ENCODE measurements at regions not wholly inside any gene's neighbourhood (a gene's known extent, or its start where the extent isn't known, plus 50 kb on each side); places are given as distances from the start of the nearest gene placed in this dataset.

- TF ChIP-seq CTCF (IDR thresholded peaks at IDR 0.05) = peak; percentile 59
- DNase-seq (ENCODE audit: low spot score) = no peak
- H3K36me3 ChIP-seq = no peaks in the 10 kb centered on the region
- no peaks in the 10 kb centered on the region for H3K9me3 ChIP-seq
- no peaks in the 10 kb centered on the region for H3K27me3 ChIP-seq (replicated peaks; ENCODE audit: insufficient read depth)
- no peak for ATAC-seq (ENCODE audit: insufficient number of reproducible peaks, low FRiP score, low read depth)
- H3K4me3 ChIP-seq = no peak overlapping the region
- H3K27ac ChIP-seq = no peak overlapping the region
- no peaks in the 10 kb centered on the region for H3K4me1 ChIP-seq (ENCODE audit: control insufficient read depth in 1 of 2, low read depth in 2 of 2)
Observed at GRCh38 chr1:89454845-89455521, 69.6 kb upstream of the LRRC8B start.

- Histone ChIP-seq H3K9me3 (no peaks in the 10 kb centered on the region), H3K4me3 (no peak overlapping the region), H3K27ac (no peak overlapping the region), H3K36me3 (no peaks in the 10 kb centered on the region), H3K4me1 (ENCODE audit: control insufficient read depth in 1 of 2, low read depth in 2 of 2) (no peaks in the 10 kb centered on the region), H3K27me3 (replicated peaks; ENCODE audit: insufficient read depth) (no peaks in the 10 kb centered on the region)
- TF ChIP-seq CTCF (IDR thresholded peaks at IDR 0.05) = no peak
- DNase-seq (ENCODE audit: low spot score) (no peak), ATAC-seq (ENCODE audit: insufficient number of reproducible peaks, low FRiP score, low read depth) (no peak)
Observed at GRCh38 chr1:89457046-89457445, 67.6 kb upstream of the LRRC8B start.

- Histone ChIP-seq H3K9me3 (no peaks in the 10 kb centered on the region), H3K4me3 (no peak overlapping the region), H3K36me3 (no peaks in the 10 kb centered on the region), H3K27ac (no peak overlapping the region), H3K4me1 (ENCODE audit: control insufficient read depth in 1 of 2, low read depth in 2 of 2) (no peaks in the 10 kb centered on the region), H3K27me3 (replicated peaks; ENCODE audit: insufficient read depth) (no peaks in the 10 kb centered on the region)
- TF ChIP-seq CTCF (IDR thresholded peaks at IDR 0.05) = no peak
- ATAC-seq (ENCODE audit: insufficient number of reproducible peaks, low FRiP score, low read depth) (no peak), DNase-seq (ENCODE audit: low spot score) (no peak)
Observed at GRCh38 chr1:89459081-89459480, 65.5 kb upstream of the LRRC8B start.

- no peaks in the 10 kb centered on the region for H3K27me3 ChIP-seq (replicated peaks; ENCODE audit: insufficient read depth)
- no peaks in the 10 kb centered on the region for H3K36me3 ChIP-seq
- H3K4me1 ChIP-seq (ENCODE audit: control insufficient read depth in 1 of 2, low read depth in 2 of 2) = no peaks in the 10 kb centered on the region
- H3K4me3 ChIP-seq = no peak overlapping the region
- H3K9me3 ChIP-seq = no peaks in the 10 kb centered on the region
- no peak for DNase-seq (ENCODE audit: low spot score)
- no peak for ATAC-seq (ENCODE audit: insufficient number of reproducible peaks, low FRiP score, low read depth)
- no peak overlapping the region for H3K27ac ChIP-seq
- no peak for TF ChIP-seq CTCF (IDR thresholded peaks at IDR 0.05)
Observed at GRCh38 chr1:89460325-89460724, 64.3 kb upstream of the LRRC8B start.

GRCh38 chr1:89462250-89462649 lies 62.4 kb upstream of the LRRC8B start:
- Histone ChIP-seq H3K9me3 (no peaks in the 10 kb centered on the region), H3K27ac (no peak overlapping the region), H3K36me3 (no peaks in the 10 kb centered on the region), H3K4me3 (no peak overlapping the region), H3K27me3 (replicated peaks; ENCODE audit: insufficient read depth) (no peaks in the 10 kb centered on the region), H3K4me1 (ENCODE audit: control insufficient read depth in 1 of 2, low read depth in 2 of 2) (no peaks in the 10 kb centered on the region)
- no peak for ATAC-seq (ENCODE audit: insufficient number of reproducible peaks, low FRiP score, low read depth)
- no peak for TF ChIP-seq CTCF (IDR thresholded peaks at IDR 0.05)
- no peak for DNase-seq (ENCODE audit: low spot score)

Measured in thoracic aorta (tissue), 2 donors.